ENCODE measurements at regions not wholly inside any gene's neighbourhood (a gene's known extent, or its start where the extent isn't known, plus 50 kb on each side); places are given as distances from the start of the nearest gene placed in this dataset.

DNA sequence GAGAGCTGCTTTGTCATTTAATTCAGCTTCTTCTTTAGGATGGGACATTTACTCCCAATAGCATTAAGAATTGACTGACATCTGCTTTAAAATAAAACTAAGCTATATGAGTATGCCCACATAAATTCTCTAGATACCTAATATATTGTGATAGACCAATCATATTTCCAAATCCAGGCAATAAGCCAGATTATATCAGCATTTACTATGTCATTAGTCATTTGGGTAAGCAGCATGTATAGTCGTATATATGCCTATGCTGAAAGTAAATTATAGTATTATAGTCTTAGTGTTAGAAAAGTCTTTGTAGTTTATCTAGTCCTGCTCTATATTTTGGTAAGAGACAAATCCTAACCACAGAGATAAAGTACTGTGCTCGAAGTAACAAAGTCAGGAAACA lies 958.1 kb downstream of the KCNJ2 start:
- no peak for DNase-seq (ENCODE audit: low spot score)

- no peak for DNase-seq (ENCODE audit: low spot score)
These were observed 973.0 kb downstream of the KCNJ2 start for GRCh38 chr17:71142333-71142732.

DNA sequence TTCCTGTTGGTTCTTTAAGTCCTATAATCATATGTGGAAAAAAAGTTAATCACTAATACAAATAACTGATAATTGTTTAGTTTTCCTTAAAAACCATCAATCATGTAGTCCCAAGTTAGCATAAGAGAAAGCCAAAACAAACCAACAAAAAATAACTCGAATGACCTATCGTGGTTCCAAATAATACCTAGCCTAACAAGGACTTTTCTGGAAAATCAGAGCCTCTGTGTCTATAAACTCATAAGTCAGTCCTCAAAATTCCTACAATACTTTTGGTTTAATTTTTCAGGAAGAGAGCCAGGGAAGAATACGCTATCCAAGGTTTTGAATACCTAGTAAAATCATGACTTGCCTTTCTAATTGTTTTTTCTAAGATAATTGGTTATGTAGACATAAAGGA lies 975.3 kb upstream of the SOX9 start:
- DNase-seq (ENCODE audit: low spot score), result no peak

DNA sequence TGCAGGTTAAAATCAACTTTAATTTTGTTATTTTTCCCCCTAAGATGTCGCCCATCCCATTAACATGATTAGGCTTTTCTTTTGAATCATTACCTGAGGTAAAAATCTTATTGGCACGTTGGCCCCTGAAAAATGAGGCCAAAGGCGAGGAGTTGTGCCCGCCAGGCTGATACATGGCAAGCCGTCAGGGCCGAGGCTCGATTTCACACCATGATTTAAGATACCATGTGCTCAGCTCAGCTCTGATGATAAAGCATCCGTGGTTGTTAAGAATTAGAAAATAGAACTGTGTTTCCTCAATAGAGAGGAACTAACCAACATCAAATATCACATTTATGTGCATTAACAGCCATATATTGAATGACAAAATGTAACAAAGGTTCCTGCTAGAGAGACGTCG lies 972.9 kb upstream of the SOX9 start:
- no peak for DNase-seq (ENCODE audit: low spot score)

DNA sequence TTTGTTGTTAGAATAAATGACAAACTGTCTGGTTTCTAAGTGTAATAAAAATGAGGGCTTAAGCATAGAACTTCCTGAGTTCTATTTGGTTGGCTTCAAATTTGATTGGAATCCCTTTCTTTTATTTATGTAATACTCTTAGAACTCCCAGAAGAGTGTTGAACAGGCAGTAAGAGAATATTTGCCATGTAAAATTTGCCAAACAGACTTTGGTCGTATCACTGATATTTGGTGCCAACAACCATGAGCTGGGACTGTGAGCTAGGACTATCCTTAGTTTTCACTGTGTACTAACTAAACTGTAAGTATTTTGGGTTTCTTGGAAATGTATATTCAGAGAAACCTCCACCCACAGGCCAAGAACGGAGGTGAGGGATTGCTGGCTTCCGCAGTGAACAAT lies 971.2 kb upstream of the SOX9 start:
- DNase-seq (ENCODE audit: low spot score), result no peak

DNA sequence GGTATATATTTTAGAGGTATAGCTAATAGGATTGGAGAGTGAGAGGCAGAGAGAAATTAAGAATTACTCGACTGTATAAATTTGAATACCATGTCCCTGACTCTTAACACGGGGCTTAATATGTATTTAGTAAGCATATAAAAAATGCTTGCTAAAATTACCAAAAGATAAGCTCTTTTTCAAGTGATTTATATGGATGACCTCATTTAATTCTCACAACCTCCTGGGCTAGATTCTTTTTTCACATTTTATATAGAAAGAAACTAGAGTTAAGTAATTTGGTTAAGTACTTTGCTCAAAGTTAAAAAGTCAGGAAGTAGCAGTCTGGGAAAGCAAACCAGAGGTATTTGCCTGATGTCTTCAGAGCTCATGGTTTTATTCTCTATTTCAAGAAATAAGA lies 963.5 kb upstream of the SOX9 start:
- no peak for DNase-seq (ENCODE audit: low spot score)

DNA sequence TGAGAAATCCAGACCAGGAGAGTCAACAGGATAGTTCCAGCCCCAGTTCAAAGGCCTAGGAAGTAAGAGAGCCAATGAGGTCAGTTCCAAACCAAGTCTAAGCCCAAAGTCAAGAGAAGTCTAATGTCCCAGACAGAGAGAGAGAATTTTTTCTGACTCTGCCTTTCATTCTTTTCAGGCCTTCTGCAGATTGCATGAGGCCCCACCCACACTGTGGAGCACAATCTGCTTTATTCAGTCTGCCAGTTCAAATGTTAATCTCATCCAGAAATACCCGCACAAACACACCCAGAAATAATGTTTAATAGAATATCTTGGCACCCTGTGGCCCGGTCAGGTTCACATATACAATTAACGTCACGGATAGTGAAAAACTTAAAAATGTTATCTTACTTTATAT lies 962.4 kb upstream of the SOX9 start:
- no peak for DNase-seq (ENCODE audit: low spot score)

DNA sequence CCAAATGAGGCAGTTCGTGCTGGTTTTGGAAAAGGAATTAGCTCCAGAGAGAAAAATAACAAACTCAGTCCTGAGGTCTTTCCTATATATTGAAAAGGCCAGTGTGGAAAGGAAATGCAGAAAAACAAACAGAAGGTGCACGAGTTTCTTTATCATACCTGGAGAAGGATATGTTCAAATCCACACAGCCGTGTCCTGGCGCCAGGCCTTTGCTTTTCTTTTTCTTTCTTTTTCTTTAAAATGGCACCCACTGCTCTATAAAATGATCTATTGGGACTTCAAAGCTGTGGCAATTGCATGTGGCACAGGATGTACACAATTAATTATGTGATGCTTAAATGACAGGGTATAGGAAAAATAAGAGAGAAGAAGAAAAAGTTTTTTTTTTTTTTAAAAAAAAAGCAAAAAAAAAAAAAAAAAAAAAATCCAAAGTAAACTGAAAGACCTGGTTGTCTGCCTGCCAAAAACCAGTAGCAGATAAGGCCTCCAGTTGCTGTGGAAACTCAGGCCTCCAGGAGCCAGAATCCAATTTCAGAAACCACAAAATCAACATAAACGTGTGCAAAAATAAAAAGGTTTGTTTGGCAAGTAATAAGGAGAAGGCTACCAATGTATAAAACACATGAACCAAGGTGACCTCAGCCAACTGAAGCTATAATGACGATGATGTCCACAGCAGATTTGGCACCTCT lies 957.6 kb upstream of the SOX9 start:
- DNase-seq (ENCODE audit: low spot score), result peak; percentile 48

DNA sequence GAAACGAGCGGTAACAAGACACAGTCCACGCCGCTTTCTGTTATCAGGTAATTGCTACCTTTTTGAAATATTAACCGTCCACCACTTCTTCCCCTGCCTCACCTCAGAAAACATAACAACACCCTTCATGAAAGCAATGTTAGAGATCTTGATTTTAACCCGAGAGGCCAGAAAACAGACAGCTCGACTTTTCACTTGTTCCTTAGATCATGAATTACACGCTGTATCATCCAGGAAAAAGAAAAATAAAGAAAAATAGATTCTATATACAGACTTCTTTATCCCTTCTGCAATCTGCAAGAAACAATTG lies 957.1 kb upstream of the SOX9 start:
- DNase-seq (ENCODE audit: low spot score), result no peak

DNA sequence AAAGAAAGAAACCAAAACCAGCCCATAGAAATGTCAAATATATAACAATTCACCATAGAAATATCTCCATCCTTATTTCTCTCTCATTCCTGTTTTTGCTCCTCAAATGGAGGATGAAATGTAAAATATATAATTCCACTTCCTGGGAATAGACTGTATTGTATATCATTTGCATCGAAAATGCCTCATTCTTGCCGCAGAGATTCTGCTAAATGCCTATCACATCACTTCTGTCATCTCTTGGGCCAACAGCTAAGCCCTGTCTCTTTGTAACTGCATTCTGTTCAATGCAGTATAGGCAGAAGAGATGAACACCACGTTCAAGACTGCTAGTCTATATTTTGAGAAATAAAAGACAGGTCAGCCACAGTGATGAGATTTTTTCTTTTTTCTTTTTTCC lies 956.3 kb upstream of the SOX9 start:
- DNase-seq (ENCODE audit: low spot score), result no peak

DNA sequence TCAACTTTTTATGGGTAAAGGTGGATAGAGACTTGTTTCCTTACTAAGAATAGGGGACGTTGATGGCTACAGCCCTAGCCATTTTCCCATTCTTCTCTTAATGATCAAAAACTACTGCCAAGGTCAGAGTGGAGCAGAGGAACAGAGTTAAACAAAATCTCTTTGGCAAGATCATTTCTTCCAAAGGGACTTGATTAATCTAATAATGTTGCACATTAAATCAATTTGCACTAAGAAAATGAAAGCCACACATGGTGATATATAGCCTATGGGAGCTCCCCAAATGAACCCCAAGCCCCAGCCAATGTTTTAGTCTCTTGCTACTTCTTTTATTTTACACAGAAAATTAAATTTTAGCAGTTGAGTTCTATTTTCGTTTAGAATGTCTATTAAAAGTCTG lies 954.5 kb upstream of the SOX9 start:
- DNase-seq (ENCODE audit: low spot score), result no peak

GRCh38 chr17:71168053-71168741 lies 952.6 kb upstream of the SOX9 start:
- no peak for DNase-seq (ENCODE audit: low spot score)

GRCh38 chr17:71170070-71170469 lies 950.8 kb upstream of the SOX9 start:
- no peak for DNase-seq (ENCODE audit: low spot score)

DNA sequence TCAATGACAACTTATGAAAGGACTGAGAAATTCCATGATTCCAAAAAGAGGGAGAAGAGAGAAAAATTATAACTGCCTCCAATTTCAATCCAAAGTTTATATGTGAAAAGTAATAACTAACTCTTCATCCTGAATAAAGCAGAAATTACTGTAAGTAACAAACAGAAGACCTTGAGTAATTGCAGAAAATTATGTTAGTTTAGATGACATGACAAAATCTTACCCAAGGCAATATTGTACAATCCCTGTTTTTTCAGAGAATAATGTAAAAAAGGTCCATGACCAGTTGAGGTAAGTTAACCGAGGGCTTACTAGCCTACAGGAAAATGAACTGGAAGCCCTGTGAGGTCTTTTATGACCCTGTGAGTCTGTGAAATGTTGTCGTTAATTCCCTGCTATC lies 949.5 kb upstream of the SOX9 start:
- DNase-seq (ENCODE audit: low spot score), result no peak

GRCh38 chr17:71173991-71174390 lies 946.8 kb upstream of the SOX9 start:
- no peak for DNase-seq (ENCODE audit: low spot score)

- DNase-seq (ENCODE audit: low spot score), result no peak
These were observed 944.5 kb upstream of the SOX9 start for GRCh38 chr17:71176331-71176730.

DNA sequence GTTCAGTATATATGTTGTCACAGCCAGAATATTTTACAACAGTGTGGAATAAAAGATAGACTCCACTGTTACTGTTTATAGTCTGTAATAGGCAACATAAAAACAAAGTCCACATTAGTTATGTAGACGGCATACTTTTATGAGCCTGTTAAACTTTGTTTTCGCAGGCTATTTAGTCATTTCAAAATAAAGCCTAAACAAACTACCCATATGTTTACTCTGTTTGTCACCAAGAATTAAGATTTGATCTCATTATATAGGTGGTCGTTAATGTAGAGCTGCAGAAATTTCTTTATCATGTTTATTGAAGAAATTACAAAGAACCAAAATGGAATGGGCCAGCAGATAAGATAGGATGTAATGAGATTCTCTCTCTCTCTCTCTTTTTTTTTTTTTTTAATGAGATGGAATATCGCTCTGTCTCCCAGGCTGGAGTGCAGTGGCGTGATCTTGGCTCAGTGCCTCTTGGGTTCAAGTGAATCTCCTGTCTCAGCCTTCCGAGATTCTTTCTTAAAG lies 943.8 kb upstream of the SOX9 start:
- no peak for DNase-seq (ENCODE audit: low spot score)

- peak; percentile 11 for DNase-seq (ENCODE audit: low spot score)
These were observed 939.9 kb upstream of the SOX9 start for GRCh38 chr17:71180801-71181385.

DNA sequence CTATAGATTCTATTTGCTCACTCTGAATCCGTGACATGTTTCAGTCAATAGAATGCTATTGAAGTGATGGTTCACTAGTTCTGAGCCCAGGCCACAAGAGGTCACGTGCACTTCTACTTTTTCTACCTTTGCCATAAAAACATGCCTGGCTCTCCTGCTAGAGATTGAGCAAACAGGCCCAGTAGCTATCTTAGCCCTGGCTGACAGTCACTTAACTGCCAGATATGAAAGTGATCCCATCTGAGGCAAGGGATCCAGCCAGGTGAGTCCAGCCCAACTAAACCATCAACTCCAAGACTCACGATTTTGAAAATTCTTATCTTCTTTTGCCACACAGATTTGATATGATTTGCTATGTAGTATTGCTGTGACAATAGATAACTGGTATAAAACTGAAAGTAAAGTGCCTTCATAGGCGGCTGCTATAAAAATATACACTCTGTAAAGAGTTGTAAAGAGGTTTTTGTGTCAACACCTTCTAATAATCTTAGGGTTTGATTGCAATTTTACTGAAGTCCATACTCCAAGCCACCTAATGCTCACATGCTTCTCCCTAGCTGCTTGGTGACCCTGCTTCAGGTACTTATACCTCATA lies 937.7 kb upstream of the SOX9 start:
- no peak for DNase-seq (ENCODE audit: low spot score)

DNA sequence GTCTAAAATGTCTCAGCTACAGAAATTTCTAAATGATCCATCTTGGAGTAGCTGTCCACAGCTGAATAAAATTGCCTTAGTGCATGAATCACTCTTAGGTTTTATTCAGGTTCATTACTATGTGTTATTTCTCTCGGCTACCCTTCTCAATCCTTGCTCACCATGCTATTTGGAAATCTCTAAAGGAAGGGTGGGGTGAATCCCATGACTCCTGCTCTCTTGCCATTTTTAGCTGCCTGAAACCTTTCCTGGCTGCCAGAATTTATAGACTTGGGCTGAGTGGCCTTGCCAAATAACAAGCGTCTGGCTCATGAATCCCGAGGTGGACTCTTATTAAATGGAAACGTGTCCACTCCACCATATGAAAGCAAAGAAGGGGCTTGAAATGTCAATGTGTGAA lies 936.1 kb upstream of the SOX9 start:
- peak; percentile 86 for DNase-seq (ENCODE audit: low spot score)

DNA sequence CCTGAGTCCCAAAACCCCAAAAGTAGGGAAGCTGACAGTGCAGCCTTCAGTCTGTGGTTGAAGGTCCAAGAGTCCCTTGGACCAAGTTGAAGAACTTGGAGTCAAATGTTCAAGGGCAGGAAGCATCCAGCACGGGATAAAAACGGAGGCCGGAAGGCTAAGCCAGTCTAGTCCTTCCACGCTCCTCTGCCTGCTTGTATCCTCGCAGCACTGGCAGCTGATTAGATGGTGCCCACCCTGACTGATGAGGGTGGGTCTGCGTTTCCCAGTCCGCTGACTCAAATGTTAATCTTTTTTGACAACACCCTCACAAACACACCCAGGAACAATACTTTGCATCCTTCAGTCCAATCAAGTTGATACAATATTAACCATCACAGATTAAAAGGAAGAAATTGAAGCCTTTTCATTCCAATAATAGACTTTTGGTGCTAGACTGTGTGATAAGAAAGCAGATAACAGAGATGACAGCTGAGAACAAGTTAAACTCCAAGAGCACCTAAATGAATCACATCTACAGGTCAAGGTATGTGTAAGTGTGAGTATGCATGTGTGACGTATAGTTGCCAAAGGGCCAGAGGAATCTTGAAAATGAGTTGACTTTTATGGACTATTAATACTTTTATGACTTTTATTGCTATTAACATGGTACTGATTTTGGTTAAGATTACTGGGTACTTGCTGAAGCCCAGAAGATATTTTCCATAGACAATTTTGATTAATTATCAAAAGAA lies 933.5 kb upstream of the SOX9 start:
- DNase-seq (ENCODE audit: low spot score), result no peak

DNA sequence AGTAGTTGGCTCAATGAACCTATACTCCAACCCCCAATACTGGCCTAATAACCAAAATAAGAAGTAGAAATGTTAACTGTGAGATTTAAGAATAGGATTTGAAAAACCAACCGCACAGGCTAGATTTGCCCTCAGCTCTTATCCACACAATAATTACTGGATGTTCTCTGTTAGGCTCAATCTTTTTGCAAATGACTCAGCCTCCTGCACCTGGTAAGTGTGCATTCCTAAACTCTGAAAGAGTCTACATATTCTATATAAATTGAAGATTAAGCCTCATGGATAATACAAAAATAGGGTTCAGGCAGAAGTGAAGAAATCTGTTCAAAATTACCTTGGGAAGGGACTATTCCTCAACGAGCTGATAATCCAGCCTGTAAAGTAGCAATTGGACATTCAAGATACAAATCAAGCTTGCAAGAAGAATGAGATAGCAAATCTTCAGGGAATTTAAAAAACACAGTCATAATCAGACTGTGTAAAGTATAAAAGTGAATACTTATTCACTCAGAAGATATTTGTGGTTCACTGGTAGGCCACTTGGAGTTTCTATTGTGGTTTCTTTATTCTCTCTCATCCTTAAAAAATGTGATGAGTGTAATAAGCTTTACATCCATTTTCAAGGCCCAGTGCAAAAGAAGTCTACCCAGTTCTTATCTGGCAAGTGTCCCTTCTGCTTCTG lies 931.9 kb upstream of the SOX9 start:
- DNase-seq (ENCODE audit: low spot score), result peak; percentile 95

All from A172 (cell line).